LoVo (cell line): ENCODE measurements at regions not wholly inside any gene's neighbourhood (a gene's known extent, or its start where the extent isn't known, plus 50 kb on each side); places are given as distances from the start of the nearest gene placed in this dataset.
"Not testable (repeated sequence)": the region's sequence is repeated elsewhere in the genome, so short reads cannot be mapped to it uniquely, and the experiment has no call there.

Experiments used
- DNase-seq: peaks from one replicate; pipeline ENCODE4 v3.0.0-alpha.2; 2016; ENCODE audit warnings: low spot score

GRCh38 chrX:18003876-18004275 lies 142.8 kb upstream of the RAI2 start:
- no peak for DNase-seq

DNA sequence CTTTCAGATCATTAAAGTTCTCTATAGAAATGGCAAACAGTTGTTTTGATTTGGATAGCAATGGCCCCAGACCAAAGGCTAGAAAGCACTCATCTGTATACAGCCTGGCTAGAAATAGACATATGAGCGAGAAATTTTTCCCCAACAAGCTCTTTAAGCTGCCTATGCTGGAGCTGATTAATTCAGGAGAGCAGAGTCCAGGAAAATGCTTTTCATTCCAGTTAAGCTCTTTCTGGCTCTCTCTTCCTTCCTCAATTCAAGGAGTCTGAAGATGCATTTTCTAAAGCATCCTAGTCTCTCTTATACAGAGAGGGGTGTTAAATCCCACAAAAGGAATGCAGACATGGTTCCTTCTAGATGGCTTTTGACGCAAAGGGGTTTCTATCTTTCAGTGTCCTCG lies 141.7 kb upstream of the RAI2 start:
- DNase-seq: no peak

GRCh38 chrX:17994429-17994828 lies 133.3 kb upstream of the RAI2 start:
- DNase-seq: no peak

GRCh38 chrX:17993062-17993461 lies 132.0 kb upstream of the RAI2 start:
- DNase-seq: no peak

GRCh38 chrX:17990532-17990931 lies 129.4 kb upstream of the RAI2 start:
- no peak for DNase-seq

DNA sequence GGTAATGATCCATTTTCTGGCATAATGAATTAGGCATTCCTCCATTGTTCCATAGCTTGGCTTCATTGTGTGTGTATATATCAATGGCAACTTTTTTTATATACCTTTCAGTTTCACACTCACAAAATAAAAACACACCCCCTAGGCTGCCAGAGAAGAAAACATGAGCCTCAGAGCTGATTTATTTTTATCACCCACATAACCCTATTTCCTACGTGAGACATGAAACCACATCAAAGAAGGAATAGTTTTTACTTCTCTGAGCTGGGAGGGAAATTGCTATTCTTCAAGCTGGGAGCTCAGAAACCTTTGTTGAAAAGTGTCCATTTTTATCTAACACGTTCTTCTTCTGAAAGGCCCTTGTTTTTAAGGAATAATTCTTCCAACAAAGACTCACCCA lies 126.7 kb upstream of the RAI2 start:
- no peak for DNase-seq

DNA sequence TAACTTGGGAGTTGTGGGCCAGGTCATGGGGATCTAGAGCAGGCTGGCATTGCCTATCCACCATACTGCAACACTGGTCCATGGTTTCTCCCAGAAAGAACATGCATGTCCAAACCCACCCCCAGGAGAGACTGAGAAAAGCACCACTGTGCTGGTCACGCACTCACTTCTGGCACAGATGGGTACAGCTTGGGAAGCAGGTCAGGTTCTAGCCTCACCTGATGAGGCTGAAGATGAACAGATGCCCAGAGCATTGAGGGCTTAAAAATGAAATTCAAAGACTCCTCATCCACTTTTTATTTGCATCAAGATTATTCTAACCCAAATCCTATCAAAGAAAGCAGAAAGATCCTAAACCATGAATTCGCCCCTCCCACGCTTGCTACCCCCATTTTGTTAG lies 125.9 kb upstream of the RAI2 start:
- DNase-seq: no peak

- no peak for DNase-seq
Observed at GRCh38 chrX:17986440-17986839, 125.3 kb upstream of the RAI2 start.

DNA sequence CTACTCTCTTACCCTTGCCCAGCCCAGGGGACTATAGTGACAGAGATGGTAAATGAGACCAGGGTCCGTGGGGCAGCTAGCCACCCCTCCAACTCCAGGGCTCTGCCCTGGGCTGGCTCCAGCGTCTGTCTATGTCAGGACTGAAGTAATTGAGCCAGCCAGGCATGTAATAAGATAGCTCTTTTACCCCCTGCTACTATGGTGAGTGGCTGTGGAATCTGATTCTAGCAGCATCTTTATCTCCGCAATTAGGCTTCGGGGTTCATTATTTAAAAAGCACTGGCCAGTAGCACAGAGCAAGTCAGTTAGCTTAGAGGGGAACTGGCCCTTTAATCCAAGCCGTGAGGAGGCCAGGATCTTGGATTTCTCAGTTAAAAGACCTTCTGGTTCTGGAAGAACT lies 123.3 kb upstream of the RAI2 start:
- DNase-seq: no peak

GRCh38 chrX:17983389-17983788 lies 122.3 kb upstream of the RAI2 start:
- DNase-seq: no peak

DNA sequence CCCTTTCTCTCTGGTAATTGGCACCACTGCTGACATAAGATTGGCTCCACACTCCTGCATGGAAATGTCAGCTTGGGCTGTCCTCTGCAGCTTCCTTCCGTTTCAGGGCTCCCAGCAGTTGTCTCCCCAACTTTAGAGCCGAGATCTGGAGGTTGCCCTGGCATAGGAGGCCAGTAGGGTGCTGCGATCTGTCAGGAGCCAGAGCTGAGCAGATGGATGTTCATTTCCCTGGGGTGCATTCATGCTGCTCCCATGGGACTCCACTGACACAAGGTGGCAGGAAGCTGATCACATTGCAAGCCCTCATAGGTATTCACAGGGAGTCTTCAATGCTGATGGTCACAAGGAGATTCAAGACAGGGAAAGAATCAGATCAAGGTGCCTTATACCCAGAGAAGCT lies 116.6 kb upstream of the RAI2 start:
- no peak for DNase-seq

GRCh38 chrX:17976955-17977354 lies 115.9 kb upstream of the RAI2 start:
- DNase-seq: no peak

DNA sequence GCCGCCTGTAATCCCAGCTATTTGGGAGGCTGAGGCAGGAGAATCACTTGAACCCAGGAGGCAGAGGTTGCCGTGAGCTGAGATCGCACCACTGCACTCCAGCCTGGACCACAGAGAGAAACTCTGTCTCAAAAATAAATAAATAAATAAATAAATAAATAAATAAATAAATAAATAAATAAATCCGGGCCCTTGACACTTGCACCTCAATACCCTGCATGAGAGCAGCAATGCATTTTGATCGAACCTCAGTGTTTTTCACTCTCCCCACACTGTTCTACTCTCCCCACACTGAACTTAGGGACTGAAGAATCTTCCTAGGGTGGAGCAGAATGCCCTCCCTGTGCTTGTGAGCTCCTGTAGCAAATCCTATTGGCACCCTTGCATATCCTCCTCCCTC lies 114.3 kb upstream of the RAI2 start:
- DNase-seq: not testable (repeated sequence)

GRCh38 chrX:17968367-17968766 lies 107.3 kb upstream of the RAI2 start:
- DNase-seq: no peak

DNA sequence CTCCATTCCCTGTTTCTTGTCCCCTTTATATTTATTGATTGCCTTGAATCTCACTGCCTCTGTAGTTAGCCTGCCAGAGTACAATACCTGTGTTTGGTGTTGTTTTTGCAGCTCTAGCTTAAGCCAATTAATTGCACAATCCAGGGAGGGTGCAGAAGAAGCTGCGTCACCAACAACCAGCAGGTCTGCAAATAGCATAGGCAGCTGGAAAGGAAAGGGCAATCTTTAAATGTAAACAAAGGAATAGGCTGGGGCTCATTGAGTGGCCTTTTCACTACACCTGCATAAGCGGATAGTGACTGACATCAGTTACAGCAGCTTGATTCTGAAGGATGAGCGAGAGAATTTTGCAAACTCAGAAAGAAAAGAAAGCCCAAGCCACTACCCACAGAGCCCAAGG lies 106.8 kb upstream of the RAI2 start:
- no peak for DNase-seq

DNA sequence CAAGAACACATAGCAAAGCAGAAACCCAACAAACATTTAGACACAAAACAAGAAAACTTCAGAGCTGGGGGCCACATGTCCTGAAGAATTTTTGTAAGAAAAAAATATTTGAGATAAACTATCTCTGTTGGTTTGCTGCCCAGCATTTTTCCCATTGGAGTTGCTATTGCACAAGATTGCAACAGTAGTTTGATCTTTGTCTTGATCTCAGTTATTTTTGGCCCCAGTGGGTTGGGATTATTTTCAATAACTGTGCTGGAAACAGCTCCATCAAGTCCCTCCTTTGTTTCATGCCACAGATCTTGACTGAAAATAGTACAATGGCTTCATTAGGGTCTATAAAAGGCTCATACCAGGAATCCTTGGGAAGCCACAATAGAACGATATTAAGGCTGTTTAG lies 103.8 kb upstream of the RAI2 start:
- no peak for DNase-seq

DNA sequence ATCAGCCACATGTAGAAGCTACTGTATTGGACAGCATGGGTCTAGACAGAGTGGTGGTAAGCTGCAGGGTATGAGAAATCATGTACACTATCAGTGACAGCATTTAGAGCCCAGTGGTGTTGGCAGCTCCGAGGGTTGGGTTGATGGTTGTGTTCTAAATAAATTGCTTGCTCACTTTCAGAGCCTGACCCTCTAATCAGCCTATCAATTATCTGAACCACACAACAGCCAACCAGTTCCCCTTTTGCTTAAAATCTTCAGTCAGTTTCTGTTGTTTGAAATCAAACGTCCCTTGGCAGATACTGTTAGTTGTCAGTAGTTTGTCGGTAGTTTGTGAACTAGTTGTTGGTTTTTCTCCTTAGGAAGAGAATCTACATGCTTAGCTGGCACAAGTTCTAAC lies 99.8 kb upstream of the RAI2 start:
- no peak for DNase-seq

DNA sequence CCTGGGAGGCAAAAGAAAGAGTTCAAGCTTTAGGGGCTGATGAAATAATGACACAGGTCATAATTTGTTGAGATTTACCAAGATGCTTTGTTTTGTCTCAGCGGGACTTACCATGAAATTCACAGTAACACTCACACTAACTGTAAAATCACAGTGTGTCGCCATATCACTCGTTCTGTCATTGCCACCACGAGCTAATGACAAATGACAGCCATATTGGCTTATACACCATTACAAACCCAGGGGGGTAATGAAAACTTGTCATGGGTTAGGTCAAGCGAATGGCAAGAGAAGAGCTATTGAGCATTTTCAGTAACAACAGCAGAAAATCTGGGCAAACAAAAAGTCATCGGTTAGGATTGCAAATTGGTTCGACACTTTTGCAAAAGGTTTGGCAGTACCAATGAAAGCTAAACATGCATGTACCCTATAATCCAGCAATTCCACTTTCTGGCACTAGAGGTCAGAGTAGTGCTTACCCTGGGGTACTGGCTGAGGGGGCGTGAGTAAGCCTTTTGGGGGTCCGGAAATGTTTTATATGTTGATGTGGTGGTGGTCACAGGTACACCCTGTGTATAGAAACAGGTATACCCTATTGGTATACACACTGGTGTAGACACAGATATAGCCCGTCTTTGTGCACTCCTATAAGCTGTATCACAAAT lies 83.9 kb upstream of the RAI2 start:
- peak; percentile 1 for DNase-seq

DNA sequence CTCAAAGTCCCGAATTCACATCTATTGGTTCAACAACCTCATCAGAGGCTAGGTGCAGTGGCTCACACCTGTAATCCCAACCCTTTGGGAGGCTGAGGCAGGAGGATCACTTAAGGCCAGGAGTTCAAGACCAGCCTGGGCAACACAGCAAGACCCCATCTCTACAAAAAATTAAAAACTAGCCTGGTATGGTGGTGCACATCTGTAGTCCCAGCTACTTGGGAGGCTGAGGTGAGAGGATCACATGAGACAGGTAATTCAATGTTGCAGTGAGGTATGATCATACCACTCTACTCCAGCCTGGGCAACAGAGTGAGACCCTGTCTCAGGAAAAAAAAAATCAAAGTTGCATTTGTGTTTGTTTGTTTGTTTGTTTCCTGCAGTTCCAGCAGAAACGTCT lies 80.1 kb upstream of the RAI2 start:
- not testable (repeated sequence) for DNase-seq

DNA sequence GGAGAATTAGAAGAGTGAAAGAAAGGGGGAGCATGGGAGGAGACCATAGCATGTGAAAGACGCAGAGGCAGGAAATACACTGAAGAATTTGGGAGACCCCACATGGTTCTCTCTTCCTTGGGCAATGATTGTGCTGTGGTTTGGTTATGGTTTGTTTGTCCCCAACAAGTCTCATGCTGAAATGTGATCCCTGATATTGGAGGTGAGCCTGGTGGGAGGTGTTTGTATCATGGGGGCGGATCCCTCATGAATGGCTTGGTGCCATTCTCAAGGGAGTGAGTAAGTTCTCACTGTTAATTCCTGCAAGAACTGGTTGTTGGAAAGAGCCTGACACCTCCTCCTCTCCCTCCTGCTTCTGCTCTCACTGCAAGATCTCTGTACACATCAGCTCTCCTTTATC lies 78.6 kb upstream of the RAI2 start:
- no peak for DNase-seq

GRCh38 chrX:17933856-17934255 lies 72.8 kb upstream of the RAI2 start:
- DNase-seq: no peak

GRCh38 chrX:17932781-17933180 lies 71.7 kb upstream of the RAI2 start:
- DNase-seq: no peak

GRCh38 chrX:17931855-17932254 lies 70.8 kb upstream of the RAI2 start:
- DNase-seq: no peak

DNA sequence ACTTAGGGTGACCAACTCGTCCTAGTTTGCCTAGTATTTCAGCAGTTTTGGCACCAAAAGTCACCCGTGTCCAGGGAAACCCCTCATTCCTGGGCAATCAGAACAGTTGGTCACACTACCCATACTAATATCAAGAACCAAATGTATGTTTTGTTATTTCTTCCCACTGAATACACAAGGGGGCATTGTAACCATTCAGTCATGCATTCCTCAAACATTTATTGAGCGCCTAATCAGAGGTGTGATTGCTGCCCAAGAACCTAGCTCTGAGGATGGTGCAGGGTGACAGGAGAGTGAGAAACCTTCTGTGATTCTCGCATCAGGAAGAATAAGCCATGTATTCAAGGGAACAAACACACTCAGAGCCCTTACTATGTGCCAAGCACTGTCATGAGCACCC lies 69.8 kb upstream of the RAI2 start:
- no peak for DNase-seq

DNA sequence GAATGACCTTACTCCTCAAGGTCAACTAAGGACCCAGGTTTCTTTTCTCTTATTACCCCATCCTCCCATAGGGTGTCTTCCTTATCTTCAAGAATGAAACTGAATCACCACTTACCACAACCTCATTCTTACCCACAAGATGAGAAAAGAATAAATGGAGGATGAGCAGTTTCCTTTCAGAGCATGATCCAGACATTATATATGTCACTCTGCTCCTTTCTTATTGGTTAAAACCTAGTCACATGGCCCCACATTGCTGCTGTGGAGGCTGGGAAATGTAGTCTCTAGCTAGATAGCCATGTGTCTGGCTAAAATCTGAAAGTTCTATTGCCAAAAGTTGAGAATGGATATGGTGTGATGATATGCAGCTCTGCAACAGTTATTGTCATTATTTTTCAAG lies 62.4 kb upstream of the RAI2 start:
- no peak for DNase-seq
